GM21737 (cell line): ENCODE measurements at regions not wholly inside any gene's neighbourhood (a gene's known extent, or its start where the extent isn't known, plus 50 kb on each side); places are given as distances from the start of the nearest gene placed in this dataset.
"Not testable (repeated sequence)": the region's sequence is repeated elsewhere in the genome, so short reads cannot be mapped to it uniquely, and the experiment has no call there.

ENCODE experiments used
- ATAC-seq: cut with Tn5 transposase; IDR thresholded peaks from one replicate; pipeline ENCODE4 v1.9.1; 2021; ENCODE audit warnings: mild to moderate bottlenecking, moderate library complexity; ENCODE audit not compliant: unreplicated experiment

GRCh38 chr5:56311306-56311905, 78.3 kb upstream of the ANKRD55 start:
- no peak for ATAC-seq

DNA sequence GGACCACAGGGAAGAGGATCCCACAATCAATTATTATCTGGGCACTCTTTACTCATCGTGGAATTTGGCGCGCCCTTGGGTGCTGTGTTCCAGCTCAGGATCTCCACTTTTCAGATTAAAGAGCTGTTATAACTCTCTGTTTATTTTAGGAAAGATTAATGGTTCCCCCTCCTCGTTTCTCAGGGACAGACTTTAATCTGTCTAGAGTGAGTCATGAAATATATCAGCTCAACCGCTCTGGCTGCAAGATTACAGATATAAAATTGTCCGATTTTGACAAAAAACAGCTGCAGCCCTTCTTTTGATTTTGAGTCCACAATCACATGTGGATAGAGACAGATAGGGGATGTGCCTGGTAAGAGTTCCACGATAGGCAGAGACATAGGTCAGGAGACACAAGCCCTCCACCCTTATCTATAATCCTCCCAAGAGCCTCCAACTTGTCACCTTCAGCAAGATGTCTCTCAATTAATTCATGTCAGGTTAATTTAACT, 77.6 kb upstream of the ANKRD55 start:
- ATAC-seq: no peak

DNA sequence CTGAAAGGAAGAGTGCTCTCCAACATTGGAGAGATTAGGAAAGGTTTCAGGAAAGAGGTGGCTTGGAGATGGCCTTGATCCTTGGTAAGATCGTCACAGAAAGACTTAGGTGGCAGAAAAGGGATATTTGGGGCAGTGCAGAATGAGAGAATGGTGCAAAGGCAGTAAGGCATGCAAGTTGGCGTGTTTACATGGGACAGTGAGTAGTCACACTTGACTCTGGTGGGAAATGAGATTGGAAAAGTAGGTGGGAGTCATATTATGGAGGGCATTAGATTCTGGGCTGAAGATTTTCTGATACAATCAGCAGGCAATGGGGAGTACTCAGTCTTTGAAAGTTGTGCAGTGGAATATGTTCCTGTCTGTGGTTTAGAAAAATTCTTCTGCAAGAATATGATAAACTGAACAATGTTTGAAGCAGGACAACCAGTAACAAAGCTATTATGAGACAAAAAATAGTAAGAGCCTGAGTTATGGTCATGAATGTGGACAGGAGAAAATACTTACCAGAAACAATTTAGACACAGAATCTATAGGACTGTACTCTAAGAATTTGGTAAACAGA, 76.2 kb upstream of the ANKRD55 start:
- no peak for ATAC-seq

DNA sequence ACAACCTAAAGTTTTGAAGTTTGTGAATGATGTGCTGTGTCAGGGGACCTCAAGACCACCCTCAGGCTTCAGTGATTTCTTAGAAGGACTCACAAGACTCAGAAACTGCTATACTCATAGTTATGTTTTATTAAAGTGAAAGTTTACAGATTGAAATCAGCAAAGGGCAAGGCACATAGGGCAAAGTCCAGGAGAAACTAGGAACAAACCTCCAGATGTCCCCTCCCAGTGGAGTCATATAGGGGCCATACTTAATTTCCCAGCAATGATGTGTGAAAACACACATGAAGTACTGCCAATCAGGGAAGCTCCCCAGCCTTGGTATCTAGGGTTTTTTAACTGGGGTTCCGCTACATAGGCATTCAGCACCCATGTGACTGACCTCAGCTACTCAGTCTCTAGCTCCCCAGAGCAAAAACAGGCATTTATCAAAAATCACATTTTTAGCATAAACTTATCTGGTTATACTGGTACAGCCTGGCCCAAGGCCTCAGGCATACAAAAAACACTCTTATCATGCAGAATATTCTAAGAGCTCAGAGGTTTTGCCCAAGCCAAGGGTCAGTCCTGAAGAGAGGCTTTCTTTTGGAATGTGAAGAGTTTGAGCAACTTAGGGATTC, 74.7 kb upstream of the ANKRD55 start:
- ATAC-seq: no peak

DNA sequence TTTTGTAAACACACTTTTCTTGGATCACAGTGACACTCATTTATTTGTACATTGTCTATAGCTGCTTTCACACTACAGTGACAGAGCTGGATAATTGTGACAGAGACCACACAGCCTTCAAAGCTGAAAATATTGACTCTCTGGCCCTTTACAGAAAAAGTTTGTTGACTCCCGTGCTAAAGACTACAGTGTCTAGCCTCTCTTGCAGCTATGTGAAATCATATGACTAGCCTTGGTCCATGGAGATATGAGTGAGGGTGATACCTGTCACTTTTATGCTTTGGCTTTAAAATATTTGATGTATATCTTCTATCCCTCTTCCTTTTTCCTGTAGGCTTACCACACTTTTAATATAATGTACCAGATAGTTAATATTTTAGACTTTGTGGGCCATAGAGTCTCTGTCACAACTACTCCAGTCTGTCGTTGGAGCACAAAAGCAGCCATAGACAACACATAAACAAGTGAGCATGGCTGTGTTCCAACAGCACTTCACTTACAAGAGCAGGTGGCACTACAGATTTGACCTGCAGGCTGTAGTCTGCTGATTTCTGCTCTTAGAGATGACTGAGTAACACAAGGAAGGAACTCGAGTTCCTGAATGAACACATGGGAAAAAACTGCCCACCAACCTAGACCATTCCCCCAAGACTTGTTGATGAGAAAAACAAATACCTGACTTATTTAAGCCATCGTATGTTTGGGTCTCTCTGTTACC, 73.5 kb upstream of the ANKRD55 start:
- no peak for ATAC-seq

GRCh38 chr5:56305001-56305950, 72.1 kb upstream of the ANKRD55 start:
- ATAC-seq: no peak

- ATAC-seq: no peak
Observed at GRCh38 chr5:56303511-56303910, 70.4 kb upstream of the ANKRD55 start.

DNA sequence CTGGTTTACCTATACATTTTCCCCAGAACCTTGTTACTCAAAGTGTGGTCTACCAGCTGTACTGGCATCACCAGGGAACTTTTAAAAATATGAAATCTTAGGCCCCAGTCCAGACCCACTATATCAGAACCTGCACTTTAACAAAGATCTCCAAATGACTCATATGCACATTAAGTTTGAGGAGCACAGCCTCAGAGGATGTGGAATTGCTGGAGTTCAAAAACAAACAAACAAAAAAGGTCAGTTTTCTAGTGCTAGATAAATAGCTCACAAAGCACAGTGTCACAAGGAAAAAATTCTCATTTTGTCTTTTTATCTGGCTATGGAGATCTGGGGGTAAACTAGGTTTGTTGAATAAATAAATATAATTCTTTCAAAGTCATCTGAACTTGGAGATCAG, 68.9 kb upstream of the ANKRD55 start:
- no peak for ATAC-seq

DNA sequence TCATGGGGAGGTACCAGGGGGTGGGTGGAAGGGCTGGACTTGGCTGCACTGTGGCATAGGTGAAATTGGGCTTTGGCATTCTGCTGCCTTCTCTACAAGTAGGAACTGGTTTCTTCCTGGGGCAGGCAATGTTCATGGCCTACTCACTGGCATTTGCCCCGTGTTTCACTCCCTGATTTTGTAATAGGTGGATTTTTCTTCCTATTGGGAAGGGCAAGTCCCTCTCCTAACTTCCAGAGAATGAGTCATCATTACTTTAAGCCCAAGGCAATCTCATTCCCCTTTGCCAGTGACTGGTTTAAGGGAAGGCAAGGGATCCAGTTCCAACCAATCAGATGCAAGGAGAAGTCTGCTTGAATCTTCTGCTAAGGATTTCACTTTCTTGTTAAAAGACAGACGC, 67.9 kb upstream of the ANKRD55 start:
- ATAC-seq: no peak

GRCh38 chr5:56299212-56299611, 66.1 kb upstream of the ANKRD55 start:
- no peak for ATAC-seq

DNA sequence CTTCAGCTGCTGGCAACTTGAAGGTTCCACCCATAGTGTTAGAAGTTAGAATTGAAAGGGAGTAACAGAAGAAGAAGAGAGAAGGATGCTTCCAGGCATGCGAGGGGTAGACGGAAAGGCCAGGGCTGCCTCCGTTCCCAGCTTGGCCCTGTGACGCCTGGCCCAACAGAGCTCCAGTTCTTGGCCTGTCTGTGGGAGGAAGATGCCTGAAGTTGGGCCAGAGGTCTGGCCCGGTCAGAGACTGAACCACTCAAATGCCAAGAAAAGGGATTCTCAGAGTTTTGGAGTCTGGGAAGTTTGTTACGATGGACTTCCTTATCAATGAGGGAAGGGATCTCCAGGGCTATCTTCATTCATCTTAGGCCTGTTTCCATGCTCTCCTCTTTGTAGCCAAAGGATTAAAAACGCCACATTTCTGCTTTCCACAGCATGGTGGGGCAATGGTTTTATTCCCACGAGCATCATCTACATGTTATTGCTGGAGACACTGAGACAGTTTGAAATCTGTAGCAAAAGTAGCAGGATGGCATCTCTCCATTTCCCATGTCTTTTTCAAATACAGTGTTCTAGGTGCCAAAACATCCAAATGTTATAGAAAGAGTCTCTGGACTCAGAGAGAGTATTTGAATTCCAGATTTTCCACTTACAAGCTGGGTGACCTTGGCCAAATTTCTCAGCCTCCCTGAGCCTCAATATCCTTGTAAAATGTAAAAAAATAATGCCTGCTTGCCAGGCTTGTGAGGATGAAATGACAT, 65.4 kb upstream of the ANKRD55 start:
- no peak for ATAC-seq

- no peak for ATAC-seq
Observed at GRCh38 chr5:56297851-56298250, 64.7 kb upstream of the ANKRD55 start.

DNA sequence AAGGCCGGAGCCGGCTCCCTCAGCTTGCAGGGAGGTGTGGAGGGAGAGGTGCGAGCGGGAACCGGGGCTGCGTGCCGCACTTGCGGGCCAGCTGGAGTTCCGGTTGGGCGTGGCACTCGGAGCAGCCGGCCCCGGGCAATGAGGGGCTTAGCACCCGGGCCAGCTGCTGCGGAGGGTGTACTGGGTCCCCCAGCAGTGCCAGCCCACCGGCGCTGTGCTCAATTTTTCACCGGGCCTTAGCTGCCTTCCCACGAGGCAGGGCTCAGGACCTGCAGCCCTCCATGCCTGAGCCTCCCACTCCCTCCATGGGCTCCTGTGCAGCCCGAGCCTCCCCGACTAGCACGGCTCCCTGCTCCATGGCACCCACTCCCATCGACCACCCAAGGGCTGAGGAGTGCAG, 62.2 kb upstream of the ANKRD55 start:
- ATAC-seq: not testable (repeated sequence)

DNA sequence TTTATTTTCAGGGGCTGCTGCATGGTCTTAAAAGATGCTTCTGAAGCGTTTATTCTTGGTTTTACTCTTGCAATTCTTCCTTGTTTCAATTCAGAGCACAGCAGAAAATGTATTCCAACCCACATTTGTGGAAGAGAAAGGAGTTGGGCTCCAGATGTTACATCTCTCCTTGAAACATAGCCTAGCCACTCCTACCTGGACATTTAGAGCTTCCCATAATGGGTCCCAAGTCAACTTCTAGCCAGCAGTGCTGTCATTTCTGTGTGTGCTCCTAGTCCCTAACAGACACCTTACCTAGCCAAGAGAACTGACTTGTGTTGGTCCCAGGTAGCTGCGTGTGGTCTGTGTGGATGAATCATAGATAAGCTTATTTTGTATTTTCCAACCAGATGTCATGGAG, 61.2 kb upstream of the ANKRD55 start:
- ATAC-seq: no peak

DNA sequence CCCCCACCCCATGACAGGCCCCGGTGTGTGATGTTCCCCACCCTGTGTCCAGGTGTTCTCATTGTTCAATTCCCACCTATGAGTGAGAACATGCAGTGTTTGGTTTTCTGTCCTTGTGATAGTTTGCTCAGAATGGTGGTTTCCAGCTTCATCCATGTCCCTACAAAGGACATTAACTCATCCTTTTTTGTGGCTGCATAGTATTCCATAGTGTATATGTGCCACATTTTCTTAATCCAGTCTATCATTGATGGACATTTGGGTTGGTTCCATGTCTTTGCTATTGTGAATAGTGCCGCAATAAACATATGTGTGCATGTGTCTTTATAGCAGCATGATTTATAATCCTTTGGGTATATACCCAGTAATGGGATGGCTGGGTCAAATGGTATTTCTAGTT, 59.7 kb upstream of the ANKRD55 start:
- not testable (repeated sequence) for ATAC-seq

GRCh38 chr5:56291661-56292374, 58.7 kb upstream of the ANKRD55 start:
- no peak for ATAC-seq

GRCh38 chr5:56291079-56291643, 58.0 kb upstream of the ANKRD55 start:
- no peak for ATAC-seq

DNA sequence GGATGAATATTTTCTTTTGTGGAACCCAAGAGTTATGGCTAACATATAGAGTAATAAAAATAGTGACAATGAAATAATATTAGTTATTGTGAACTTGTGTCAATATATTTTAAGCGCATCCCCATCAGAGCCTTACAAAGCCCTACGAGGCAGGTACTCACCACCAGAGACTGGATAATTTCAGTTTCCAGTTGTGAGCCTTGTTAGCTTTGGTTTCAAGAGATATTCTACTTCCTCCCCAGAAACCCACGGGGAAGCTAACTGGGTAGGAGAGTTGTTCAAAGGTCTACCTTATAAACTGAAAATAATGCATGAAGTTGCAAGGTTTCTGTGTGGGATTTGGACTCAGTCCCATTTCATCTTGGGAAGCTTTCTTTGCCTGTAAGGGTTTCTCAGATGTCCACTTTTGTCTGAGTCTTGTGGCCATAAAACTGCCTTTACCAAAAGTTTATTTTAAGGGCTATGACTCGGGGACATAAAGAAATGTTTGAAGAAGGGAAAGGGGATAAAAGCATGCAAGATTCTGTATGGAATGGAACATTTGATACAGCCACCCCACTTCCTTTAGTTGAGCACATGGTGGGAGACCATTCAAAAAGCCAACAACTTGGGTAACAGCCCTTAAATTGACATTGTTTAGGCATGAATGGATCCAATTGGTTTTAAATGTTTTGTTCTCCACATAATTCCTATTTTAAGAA, 57.4 kb upstream of the ANKRD55 start:
- no peak for ATAC-seq

DNA sequence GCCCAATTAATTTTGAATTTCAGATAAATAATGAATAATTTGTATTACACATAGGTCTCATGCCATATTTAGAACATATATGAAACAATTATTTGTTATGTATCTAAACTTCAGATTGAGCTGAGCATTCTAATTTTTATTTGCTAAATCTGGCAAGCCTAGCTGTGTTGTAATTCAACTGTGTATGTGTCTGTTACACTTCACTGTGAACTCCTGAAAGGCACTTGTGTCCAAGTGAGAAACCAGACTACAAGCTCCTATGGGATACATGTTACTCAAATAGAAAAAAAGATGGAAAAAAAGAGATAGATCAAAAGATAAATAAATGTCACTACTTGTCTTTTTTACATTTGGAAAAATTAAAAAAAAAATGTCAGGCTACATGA, 56.5 kb upstream of the ANKRD55 start:
- no peak for ATAC-seq
